HCT116 (cell line): ENCODE measurements at regions not wholly inside any gene's neighbourhood (a gene's known extent, or its start where the extent isn't known, plus 50 kb on each side); places are given as distances from the start of the nearest gene placed in this dataset.
"Not testable (repeated sequence)": the region's sequence is repeated elsewhere in the genome, so short reads cannot be mapped to it uniquely, and the experiment has no call there.

Experiments
- CEBPB ChIP-seq: IDR thresholded peaks from 2 replicates; pipeline ENCODE4 v1.6.1; 2012; ENCODE audit warnings: low read depth
- EGR1 ChIP-seq: IDR thresholded peaks from 2 replicates; pipeline ENCODE4 v1.6.1; 2012; ENCODE audit warnings: low read depth
- ELF1 ChIP-seq: IDR thresholded peaks from 2 replicates; pipeline ENCODE4 v1.6.1; 2012; ENCODE audit warnings: low read depth, borderline replicate concordance
- EZH2 ChIP-seq: fragments of 200-600 bp; sonication (generic); IDR thresholded peaks from 2 replicates; pipeline ENCODE4 v1.6.1; 2017; ENCODE audit warnings: antibody characterized with exemption, mixed run types
- JUND ChIP-seq: IDR thresholded peaks from 2 replicates; pipeline ENCODE4 v1.6.1; 2012
- POLR2A ChIP-seq: IDR thresholded peaks from 2 replicates; pipeline ENCODE4 v1.7.0; 2011; ENCODE audit warnings: borderline replicate concordance; ENCODE audit not compliant: insufficient read depth, insufficient read length; ENCODE audit errors: extremely low read depth
- POLR2AphosphoS5 ChIP-seq: IDR thresholded peaks from 2 replicates; pipeline ENCODE4 v1.6.1; 2011; ENCODE audit warnings: mild to moderate bottlenecking, low read depth, low read length, moderate library complexity
- RAD21 ChIP-seq: IDR thresholded peaks from 2 replicates; pipeline ENCODE4 v1.6.1; 2012; ENCODE audit warnings: low read depth, mild to moderate bottlenecking
- SP1 ChIP-seq: IDR thresholded peaks from 2 replicates; pipeline ENCODE4 v1.6.1; 2012; ENCODE audit warnings: low read depth
- TCF7L2 ChIP-seq: IDR thresholded peaks from 2 replicates; pipeline ENCODE4 v1.7.0; 2011; ENCODE audit warnings: borderline replicate concordance, inconsistent platforms; ENCODE audit not compliant: insufficient read depth, insufficient read length; ENCODE audit errors: extremely low read depth
- YY1 ChIP-seq: IDR thresholded peaks from 2 replicates; pipeline ENCODE4 v1.6.1; 2011; ENCODE audit warnings: low read length, low read depth, moderate library complexity, mild to moderate bottlenecking; ENCODE audit not compliant: insufficient replicate concordance; ENCODE audit errors: extremely low read depth
- TF ChIP-seq, protein P1 (sequence below), 3 experiments: fragments of 200-600 bp in 1 of 3; sonication (generic) in 1 of 3; IDR thresholded peaks in 2 of 3; conservative IDR thresholded peaks in 1 of 3; 2 replicates each; pipeline ENCODE4 v1.5.1; 2012 to 2017; ENCODE audit warnings: low read depth in 2 of 3, low read length in 2 of 3, antibody characterized with exemption in 1 of 3, borderline replicate concordance in 1 of 3, control low read depth in 1 of 3, mild to moderate bottlenecking in 1 of 3, mixed read lengths in 1 of 3, mixed run types in 1 of 3, moderate library complexity in 1 of 3; ENCODE audit not compliant: insufficient read depth in 1 of 3
- TF ChIP-seq, protein P2 (sequence below): IDR thresholded peaks from 2 replicates; pipeline ENCODE4 v1.6.1; 2011; ENCODE audit warnings: mild to moderate bottlenecking, low read length, moderate library complexity; ENCODE audit not compliant: insufficient replicate concordance; ENCODE audit errors: extremely low read depth
- TF ChIP-seq, protein P3 (sequence below): IDR thresholded peaks from 2 replicates; pipeline ENCODE4 v1.6.1; 2012

DNA sequence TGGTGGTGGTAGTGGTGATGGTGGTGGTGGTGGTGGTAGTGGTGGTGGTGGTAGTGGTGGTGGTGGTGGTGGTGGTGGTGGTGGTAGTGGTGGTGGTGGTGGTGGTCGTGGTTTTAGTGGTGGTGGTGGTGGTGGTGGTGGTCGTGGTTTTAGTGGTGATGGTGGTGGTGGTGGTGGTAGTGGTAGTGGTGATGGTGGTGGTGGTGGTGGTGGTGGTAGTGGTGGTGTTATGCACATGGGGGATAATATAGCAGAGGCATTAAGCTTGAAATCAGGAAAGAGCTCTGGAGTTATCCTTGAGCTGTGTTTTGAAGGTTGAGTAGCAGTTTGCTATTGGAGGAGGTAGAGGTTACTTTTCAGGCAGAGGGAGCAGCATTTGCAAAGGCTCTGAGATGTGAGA lies 94.6 kb upstream of the TPTE start:
- not testable (repeated sequence) for TF ChIP-seq POLR2A, RAD21, POLR2AphosphoS5, EZH2, CEBPB, JUND, ELF1, SP1, TCF7L2, EGR1, YY1
- TF ChIP-seq, protein P1, sequence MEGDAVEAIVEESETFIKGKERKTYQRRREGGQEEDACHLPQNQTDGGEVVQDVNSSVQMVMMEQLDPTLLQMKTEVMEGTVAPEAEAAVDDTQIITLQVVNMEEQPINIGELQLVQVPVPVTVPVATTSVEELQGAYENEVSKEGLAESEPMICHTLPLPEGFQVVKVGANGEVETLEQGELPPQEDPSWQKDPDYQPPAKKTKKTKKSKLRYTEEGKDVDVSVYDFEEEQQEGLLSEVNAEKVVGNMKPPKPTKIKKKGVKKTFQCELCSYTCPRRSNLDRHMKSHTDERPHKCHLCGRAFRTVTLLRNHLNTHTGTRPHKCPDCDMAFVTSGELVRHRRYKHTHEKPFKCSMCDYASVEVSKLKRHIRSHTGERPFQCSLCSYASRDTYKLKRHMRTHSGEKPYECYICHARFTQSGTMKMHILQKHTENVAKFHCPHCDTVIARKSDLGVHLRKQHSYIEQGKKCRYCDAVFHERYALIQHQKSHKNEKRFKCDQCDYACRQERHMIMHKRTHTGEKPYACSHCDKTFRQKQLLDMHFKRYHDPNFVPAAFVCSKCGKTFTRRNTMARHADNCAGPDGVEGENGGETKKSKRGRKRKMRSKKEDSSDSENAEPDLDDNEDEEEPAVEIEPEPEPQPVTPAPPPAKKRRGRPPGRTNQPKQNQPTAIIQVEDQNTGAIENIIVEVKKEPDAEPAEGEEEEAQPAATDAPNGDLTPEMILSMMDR (IDR thresholded peaks at IDR 0.05 in 2 of 3, conservative IDR thresholded peaks at IDR 0.05 in 1 of 3; ENCODE audit: borderline replicate concordance in 1 of 3, insufficient read depth in 1 of 3, low read depth in 2 of 3, low read length in 2 of 3), result not testable (repeated sequence)
- TF ChIP-seq, protein P2, sequence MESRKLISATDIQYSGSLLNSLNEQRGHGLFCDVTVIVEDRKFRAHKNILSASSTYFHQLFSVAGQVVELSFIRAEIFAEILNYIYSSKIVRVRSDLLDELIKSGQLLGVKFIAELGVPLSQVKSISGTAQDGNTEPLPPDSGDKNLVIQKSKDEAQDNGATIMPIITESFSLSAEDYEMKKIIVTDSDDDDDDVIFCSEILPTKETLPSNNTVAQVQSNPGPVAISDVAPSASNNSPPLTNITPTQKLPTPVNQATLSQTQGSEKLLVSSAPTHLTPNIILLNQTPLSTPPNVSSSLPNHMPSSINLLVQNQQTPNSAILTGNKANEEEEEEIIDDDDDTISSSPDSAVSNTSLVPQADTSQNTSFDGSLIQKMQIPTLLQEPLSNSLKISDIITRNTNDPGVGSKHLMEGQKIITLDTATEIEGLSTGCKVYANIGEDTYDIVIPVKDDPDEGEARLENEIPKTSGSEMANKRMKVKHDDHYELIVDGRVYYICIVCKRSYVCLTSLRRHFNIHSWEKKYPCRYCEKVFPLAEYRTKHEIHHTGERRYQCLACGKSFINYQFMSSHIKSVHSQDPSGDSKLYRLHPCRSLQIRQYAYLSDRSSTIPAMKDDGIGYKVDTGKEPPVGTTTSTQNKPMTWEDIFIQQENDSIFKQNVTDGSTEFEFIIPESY, result not testable (repeated sequence)
- TF ChIP-seq, protein P3, sequence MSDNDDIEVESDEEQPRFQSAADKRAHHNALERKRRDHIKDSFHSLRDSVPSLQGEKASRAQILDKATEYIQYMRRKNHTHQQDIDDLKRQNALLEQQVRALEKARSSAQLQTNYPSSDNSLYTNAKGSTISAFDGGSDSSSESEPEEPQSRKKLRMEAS, result not testable (repeated sequence)
